ENCODE measurements at regions not wholly inside any gene's neighbourhood (a gene's known extent, or its start where the extent isn't known, plus 50 kb on each side); places are given as distances from the start of the nearest gene placed in this dataset.

DNA sequence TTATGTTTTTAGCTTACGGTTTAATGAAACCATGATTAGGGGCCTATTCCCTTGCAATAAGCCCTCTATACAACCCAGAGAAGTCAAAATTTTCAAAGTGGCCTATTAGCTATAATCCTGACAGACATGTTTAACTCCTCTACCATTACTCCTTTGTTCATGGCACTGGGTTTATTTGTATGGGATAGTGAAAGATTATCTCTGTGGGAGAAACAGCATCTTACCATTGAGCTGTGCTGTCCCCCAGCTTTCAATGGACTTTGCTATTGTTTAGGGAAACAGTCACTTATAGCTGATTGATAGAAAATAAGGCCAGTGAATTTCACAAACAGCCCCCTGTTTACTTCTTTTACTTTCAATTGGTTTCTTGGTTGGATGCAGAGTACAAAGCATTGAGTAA is 675.2 kb upstream of the GCFC2 start:
- TF ChIP-seq POLR2A (IDR thresholded peaks at IDR 0.05; ENCODE audit: low read length) (no peak), GATA1 (IDR thresholded peaks at IDR 0.05; ENCODE audit: low read depth, low read length) (no peak)

All from erythroblast (primary cell).